ENCODE measurements at regions not wholly inside any gene's neighbourhood (a gene's known extent, or its start where the extent isn't known, plus 50 kb on each side); places are given as distances from the start of the nearest gene placed in this dataset.

- TF ChIP-seq POLR2A (IDR thresholded peaks at IDR 0.05), result no peak
- TF ChIP-seq, protein P1, sequence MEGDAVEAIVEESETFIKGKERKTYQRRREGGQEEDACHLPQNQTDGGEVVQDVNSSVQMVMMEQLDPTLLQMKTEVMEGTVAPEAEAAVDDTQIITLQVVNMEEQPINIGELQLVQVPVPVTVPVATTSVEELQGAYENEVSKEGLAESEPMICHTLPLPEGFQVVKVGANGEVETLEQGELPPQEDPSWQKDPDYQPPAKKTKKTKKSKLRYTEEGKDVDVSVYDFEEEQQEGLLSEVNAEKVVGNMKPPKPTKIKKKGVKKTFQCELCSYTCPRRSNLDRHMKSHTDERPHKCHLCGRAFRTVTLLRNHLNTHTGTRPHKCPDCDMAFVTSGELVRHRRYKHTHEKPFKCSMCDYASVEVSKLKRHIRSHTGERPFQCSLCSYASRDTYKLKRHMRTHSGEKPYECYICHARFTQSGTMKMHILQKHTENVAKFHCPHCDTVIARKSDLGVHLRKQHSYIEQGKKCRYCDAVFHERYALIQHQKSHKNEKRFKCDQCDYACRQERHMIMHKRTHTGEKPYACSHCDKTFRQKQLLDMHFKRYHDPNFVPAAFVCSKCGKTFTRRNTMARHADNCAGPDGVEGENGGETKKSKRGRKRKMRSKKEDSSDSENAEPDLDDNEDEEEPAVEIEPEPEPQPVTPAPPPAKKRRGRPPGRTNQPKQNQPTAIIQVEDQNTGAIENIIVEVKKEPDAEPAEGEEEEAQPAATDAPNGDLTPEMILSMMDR (IDR thresholded peaks at IDR 0.05 in 4 of 5, conservative IDR thresholded peaks at IDR 0.05 in 1 of 5), result no peak
These were observed 184.7 kb downstream of the PLPP4 start for GRCh38 chr10:120641695-120642094.

Data from gastrocnemius medialis (tissue), 4 donors.